HG03520 (cell line): ENCODE measurements at regions not wholly inside any gene's neighbourhood (a gene's known extent, or its start where the extent isn't known, plus 50 kb on each side); places are given as distances from the start of the nearest gene placed in this dataset.
"Not testable (repeated sequence)": the region's sequence is repeated elsewhere in the genome, so short reads cannot be mapped to it uniquely, and the experiment has no call there.

Source experiments
- ATAC-seq: cut with Tn5 transposase; IDR thresholded peaks from one replicate; pipeline ENCODE4 v1.9.1; 2021; ENCODE audit warnings: mild to moderate bottlenecking, moderate library complexity; ENCODE audit not compliant: unreplicated experiment

DNA sequence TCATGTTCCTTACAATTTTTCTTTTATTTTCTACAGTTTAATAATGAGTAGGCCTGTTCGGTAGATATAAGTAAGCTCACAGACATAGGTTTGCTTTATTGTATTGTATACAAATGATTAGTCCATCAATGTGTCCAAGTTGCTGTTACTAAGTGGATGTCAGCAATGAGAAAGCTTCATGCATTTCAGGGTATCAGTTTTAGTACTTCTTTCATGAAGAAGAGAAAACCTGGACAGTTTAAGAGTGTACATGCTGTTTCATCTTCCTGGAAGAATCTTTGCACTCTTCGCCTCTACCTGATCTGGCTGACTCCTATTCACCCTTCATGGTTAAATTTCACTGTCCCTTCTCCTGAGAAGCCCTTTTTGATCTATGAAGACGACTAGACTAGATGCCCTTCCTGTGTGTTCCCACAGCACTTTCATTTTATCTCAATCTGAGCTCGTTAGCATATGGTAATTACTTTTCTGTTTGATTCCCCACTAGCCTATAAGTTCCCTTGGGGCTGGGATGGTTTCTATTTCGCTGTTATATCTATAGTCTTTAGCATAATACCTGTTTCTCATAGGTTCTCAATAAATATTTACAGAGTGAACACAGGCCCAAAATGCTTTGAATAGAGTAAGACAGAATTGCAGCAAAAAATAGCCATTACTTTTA lies 70.7 kb downstream of the CETN3 start:
- ATAC-seq: no peak

DNA sequence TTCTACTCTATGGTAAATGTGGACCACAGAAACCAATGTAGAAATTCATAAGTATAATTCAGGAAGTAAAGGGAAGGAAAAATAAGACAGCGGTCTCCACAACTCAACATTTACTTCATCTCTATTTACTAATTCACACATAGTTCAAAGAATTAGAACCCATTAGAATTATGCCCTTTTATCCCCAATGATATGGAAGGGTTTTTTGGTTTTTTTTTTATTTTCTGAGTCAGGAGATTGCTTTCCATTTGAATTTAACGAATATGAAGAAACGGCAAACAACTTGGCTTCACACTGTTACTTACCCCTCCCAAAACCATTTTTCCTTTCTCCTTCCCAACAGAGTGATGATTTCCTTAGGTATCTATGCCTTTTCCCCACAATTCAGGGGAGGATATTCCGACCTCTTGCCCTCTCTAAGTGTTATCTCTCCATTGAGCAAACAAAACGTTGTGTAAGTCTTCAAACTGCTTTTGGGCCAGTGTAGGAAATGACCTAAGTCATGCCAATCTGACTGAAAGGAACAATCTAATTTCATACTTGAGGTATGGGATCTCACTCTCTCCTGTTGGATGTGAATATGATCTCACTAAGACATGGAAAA lies 72.0 kb downstream of the CETN3 start:
- no peak for ATAC-seq

DNA sequence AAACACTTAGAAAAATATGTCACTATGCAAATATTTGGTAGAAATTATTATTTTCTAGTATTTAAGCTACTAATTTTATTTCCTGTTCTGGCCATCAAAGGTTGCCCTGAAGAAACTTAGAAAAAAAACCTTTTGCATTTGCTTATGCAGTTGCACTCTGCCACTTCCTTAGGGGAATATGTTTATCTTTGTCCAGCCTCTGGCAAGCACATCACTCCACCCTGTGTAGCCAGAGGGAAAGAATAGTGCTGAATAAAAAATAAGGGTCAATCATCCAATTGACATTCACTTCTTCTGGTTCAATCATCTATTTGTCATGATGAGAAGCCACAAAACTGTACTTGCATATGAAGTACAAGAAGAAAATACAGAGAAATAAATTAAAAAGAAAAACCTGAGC lies 72.8 kb downstream of the CETN3 start:
- ATAC-seq: no peak

DNA sequence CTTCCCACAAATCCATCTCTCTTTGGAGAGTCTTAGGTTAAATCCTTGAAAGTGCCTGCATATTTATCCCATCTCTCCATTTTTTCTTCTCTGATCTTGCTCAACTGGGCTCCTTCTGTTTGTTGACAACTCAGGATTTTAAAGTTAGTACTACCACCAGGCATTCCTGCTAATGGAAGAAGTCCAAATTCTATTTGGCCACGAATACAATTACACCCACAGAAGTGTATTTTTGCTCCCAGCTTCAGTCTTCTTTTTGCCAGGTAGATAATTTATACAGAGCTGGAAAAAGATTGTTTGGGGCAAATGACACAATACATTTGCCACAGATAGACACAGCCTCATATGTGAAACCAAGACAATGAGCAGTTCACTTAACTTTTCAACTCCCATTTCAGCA lies 74.8 kb downstream of the CETN3 start:
- ATAC-seq: no peak

DNA sequence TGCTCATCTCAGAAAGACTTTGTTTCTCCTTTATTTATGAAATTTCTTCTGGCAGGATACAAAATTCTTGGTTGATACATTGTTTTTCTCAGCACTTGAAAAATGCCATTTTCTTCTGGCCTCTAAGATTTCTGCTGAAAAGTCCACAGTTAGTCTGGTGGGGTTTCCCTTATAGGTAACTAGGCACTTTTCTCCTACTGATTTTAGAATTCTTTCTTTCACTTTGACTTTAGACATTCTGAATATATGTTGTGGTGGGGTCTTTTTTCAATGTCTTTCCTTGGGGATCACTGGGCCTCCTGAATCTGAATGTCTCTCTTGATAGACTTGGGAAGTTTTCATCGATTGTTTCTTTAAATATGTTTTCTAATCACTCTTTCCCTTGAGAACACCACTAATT lies 79.6 kb downstream of the CETN3 start:
- no peak for ATAC-seq

DNA sequence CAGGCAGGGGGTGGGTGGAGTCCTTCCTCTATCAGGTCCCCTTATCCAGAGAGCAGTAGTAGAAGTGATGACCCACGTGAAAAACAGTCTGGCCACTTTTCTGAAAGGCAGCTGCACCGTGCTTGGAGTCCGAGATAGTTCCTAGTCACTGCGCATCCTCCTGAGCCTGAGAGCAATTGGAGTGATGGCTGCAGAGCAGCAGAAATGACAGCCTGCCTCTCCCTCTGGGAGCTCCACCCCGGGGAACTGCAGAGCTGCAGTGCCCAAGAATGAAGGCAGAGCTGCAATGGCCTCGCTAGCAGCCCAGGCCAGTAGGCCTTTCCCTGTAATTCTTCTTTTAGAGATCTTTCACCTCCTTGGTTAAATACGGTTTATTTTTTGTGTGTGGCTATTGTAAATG lies 82.6 kb downstream of the CETN3 start:
- ATAC-seq: no peak

DNA sequence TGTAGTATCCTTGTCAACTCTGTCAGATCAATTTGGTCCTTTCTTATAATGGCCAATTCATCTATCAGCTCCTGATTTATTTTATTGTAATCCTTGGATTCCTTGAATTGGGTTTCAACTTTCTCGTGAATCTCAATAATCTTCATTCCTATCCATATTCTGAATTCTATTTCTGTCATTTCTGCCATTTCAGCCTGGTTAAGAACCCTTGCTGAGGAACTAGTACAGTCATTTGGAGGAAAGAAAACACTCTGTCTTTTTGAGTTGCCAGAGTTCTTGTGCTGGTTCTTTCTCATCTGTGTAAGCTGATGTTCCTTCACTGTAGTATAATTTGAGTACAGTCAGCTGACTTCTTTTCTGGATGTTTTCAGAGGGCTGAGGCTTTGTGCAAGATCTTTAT lies 84.5 kb downstream of the CETN3 start:
- no peak for ATAC-seq

DNA sequence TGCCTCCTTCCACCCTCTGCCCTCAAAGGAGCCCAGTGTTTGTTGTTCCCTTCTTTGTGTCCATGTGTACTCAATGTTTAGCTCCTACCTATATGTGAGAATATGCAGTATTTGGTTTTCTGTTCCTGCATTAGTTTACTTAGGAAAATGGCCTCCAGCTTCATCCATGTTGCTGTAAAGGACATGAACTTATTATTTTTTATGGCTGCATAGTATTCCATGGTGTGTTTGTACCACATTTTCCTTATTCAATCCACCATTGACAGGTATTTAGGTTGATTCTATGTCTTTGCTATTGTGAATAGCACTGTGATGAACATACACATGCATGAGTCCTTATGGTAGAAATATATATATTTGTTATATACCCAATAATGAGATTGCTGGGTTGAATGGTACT lies 89.2 kb downstream of the CETN3 start:
- not testable (repeated sequence) for ATAC-seq

DNA sequence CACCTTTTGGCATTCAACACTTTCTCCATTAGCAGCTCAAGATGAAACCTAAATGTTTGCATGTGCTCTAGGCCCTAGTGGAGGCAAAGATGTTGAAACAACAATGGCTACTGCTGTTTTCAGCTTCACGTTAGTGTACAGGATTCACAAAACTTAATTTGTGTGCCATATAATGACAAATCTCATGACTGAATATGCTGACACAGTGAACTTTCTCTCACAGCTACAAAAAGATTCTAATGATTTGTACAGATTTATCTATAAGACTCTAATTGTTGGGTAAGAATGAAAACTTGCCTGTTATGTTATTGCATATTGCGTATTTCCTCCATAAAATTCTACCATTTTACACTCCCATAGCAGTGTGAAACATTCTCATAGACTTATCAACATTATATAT lies 97.5 kb downstream of the CETN3 start:
- no peak for ATAC-seq

DNA sequence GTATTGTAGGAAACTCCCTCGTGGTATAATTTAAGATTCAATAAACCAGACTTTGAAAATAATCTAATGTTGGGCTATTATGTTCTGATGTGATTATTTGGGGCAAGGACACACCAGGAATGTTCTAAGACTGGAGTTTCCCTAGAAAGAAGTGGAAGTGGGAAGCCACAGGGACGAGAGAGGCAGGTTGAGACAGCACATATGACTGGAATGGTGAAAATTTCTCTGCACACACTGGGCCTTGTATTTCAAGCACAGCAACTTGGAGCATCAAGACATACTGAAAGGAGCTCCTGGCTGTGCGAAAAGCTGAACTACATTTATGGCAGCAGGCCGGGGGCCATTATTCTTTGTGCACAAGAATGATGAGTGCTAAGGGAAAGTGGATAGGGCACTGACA lies 98.2 kb downstream of the CETN3 start:
- no peak for ATAC-seq

DNA sequence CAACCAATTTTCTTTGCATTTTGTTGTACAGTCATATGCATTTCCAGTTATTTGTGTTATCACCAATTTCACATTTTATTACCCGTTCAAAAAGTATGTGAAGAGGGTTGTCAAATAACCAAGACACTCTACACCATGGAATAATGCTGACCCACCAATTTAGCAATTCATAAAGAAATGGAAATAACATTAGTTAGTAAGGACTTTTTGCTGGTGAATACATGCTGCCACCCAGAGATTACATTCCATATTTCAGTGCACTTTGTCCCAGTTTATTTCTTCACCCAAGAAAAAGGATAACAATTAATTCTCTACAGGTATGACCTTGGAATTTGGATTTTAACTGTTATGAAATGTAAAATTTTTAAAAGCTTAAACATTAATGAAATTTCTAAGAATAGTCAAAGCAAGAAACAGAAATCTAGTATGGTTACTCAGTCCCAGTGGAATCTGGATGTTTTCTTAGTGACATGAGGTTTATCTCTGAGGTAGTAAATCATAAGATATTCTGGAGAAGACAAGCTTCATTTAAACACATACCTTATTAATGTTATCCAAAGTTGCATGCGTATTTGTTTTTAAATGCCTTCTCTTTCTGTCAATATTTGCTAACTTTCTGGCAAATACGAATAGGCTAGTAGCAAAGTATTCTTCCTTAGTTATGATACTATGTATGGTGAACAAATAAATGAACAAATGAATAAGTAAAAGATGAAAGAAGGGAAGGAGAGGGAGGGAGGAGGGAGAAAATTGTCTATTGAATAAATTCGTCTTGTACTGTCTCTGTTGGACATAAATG lies 100.6 kb downstream of the CETN3 start:
- no peak for ATAC-seq

DNA sequence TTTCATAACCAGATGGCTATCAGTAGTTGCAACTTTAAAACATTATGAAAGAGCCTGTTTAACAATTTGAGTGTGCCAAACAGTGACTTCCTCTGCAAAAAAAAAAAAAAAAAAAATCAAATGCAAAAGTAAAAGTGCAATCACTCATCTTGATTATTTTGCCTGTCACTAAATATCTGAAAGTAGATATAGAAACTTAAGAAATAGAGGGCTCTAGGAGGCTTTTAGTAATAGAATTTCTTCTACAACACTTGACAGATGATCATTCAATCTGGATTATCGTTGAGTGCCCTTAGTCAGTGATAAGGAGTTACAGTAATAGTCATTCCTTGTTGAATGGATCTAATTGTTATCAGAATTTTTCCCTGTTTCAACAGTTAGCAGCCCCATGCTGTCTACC lies 101.8 kb downstream of the CETN3 start:
- no peak for ATAC-seq

DNA sequence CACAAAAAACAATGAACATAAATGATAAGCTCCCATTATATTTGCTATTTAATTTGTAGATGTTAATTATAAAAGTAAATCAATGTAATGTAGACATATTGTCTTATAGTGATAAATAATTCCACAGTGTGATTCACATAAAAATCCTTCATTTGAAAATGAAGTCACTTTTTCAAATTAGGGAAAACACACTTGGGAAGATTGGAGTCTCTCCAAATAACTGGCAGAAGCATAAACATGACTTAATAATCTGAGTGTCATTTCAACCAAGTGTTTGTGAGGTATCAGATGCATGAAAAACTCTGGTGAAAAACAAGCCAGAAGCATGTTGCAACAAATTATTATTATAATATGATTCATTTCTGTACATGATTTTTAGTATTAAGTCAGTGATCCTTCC lies 102.2 kb downstream of the CETN3 start:
- ATAC-seq: no peak

DNA sequence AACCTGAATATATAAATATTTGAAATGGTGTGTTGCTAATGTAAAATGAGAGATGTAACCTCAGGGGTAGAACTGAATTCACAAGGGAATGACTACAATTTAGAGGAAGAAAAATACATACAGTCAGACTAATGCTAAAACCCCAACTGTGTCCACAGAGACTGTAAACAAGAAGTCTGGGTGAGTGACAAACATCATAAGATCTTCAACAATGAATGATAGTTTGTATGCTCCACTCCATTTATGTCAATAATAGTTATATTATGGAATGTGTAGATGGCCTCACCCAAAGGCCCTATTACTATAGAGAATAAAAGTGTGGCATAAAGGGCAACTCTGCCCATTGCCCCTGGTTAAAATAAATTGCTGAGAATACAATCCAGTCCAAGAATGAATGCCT lies 102.9 kb downstream of the CETN3 start:
- ATAC-seq: no peak

DNA sequence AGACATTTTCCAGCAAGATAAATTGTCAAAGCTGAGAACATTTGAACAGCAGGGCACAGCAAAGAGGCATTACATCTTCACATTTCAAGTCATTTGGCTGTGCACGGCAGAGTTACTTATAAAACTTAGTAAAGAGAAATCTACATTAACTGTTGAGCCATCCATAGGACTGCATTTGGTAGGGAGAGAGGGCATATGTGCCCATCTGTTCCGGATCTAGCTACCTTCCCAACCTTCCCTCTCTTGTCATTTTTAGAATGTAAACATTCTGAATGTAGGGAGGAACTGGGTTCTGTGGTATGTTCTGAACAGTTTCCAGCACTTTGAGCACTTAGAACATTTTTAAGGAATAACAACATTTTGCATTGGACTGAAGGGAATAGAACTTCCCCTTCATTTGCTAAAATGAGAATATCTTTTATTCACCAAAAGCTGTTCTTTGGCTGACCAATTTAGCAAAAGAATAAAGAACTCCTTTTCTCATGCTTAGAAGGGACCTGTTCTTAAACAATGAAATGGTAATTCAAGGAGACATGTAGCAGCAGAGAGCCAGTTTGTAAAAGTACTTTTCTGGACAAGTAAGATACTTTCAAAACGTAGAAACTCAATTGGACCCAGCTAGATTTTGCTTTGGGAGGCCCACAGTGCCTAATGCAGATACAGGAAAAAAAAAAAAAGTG lies 104.4 kb downstream of the CETN3 start:
- ATAC-seq: no peak

DNA sequence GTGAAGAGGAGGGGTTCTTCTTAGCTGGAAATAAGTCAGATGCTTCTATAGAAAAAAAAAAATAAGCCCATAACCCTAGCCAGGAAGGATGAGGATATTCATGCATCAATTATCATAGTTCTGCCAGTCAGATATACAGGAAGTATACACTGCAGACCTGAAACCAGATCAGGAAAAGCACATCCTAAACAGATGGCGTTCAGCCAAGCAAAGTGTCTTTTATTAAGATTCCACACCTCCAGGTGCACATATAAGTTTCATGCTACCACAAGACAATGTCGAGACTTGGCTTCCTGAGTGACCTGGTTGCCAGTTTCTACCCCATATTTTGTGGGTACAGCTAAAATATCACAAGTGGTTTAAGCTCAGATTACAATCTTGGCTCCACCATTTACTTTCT lies 108.3 kb downstream of the CETN3 start:
- no peak for ATAC-seq

DNA sequence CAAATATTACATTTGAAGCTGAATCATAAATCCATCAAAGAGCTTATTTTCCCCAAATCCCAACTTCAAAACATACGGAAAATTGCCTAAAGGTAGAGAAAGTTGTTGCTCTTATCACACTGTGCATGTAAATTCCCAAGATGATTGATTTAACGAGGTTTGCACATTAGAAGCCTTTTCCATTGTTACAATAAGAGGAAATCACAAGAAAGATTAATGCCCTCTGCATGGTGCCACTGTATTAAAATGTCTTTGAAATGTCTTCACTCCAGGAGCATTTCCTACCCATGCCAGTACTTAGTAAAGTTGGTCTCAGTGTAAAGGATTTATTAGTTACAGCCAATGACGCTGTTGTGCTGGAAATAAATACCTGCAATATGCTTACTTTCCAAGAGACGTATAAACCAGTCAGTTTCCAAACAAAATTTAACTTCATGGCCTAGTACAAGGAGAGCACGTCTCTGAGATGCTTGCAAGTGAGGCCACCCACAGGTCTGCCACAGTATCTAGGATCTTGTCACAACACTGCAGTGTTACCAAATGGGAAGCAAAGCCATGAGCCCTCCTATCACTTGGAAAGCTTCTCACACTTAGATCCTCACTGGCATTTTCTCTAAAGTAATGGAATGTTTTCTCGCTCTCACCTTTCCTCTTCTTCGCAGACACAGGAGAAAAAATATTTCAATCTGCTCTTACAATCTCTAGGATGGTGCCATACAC lies 112.4 kb downstream of the CETN3 start:
- no peak for ATAC-seq

DNA sequence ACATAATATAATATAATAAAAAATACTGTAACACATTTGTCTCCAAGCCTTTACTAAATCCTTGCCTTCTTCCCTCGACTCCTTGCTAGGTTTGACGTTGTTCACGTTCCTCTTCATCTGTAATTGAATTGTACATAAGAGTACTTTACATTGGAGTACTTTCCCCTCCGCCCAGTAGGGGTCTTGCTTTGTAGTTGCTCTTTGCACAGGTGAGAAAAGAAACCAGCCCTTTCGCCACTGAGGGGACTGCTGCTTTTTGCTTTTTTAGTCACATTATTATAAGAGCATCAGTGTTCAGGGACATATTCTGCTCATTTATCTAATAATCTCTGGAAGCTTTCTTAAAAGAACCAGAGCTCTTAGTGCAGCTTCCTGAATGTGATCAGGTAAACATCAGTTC lies 115.0 kb downstream of the CETN3 start:
- no peak for ATAC-seq

DNA sequence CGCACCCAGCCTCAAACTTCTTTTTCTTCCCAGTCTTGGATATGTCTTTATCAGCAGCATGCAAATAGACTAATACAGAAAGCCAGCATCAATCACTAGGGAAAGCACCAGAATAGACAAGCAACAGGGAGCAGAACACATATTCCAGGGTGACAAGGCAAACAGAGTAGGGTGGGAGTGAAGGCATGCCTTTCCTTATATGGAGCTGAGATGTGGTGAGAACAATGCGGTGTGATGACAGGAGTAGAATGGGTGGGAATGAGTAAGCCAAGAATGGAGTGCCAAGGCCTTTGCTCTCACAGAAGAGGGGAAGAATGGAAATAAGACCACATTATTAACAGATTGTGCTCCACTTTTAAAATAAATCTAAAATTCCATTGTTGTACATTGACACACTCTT lies 115.6 kb downstream of the CETN3 start:
- ATAC-seq: no peak

DNA sequence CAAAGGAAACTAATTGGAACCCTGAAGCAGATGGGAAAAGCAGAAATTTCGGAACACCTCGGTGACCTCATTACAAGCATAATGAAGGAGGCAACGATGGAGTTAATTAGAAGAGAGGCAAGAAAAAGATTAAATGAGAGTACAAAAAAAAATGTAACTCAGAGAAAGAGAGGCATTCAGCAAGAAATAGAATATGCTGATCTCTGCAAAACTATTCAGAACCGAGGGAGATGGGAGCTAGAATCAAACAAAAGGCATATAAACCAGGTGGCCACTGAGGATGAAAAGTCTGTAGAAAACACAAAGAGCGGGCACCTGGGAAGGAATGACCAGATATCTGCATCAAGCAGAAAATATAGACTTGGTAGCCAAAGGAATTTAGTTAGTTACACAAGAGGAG lies 118.9 kb downstream of the CETN3 start:
- no peak for ATAC-seq

DNA sequence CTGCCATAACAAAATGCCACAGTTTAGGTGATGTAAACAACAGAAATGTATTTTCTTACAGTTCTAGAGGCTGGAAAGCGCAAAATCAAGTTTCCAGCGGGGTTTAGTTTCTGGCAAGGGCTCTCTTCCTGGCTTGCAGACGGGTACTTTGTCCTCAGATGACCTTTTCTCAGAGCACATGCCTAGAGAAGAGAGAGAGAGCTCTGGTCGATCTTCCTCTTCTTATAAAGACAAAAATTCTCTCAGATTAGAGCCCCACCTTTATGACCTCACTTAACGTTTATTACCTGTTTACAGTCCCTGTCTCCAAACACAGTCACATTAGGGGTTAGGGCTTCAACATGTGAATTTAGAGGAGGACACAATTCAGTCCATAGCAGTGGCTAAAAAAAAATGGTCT lies 119.7 kb downstream of the CETN3 start:
- no peak for ATAC-seq
